Lung (tissue), 11 donors: ENCODE measurements at regions not wholly inside any gene's neighbourhood (a gene's known extent, or its start where the extent isn't known, plus 50 kb on each side); places are given as distances from the start of the nearest gene placed in this dataset.

ENCODE experiments used
- ATAC-seq: fragments of 200-7000 bp; cut with Tn5 transposase; one replicate; pipeline ENCODE4 v1.9.1; 2020; ENCODE audit warnings: moderate number of reproducible peaks; ENCODE audit not compliant: insufficient read depth, low FRiP score
- DNase-seq, 3 donors: peaks; one replicate each; pipeline ENCODE4 v3.0.0-alpha.2; 2013 to 2017
- H3K27ac ChIP-seq, 2 donors: one replicate each; pipeline ENCODE4 v1.5.1; 2013; ENCODE audit warnings: mild to moderate bottlenecking in 2 of 2, moderate library complexity in 2 of 2, control low read depth in 1 of 2, inconsistent platforms in 1 of 2, low read depth in 1 of 2, low read length in 1 of 2
- H3K27me3 ChIP-seq, 3 donors: one replicate each; pipeline ENCODE4 v1.5.1; 2013; ENCODE audit warnings: low read length in 2 of 3; ENCODE audit not compliant: control insufficient read depth in 3 of 3, insufficient read depth in 3 of 3
- H3K36me3 ChIP-seq, 4 donors: one replicate each; pipeline ENCODE4 v1.5.1; 2013; ENCODE audit warnings: low read length in 4 of 4, mild to moderate bottlenecking in 1 of 4, moderate library complexity in 1 of 4; ENCODE audit not compliant: control insufficient read depth in 4 of 4, insufficient read depth in 4 of 4
- H3K4me1 ChIP-seq, 5 donors: one replicate each; pipeline ENCODE4 v1.5.1; 2013; ENCODE audit warnings: low read length in 5 of 5, mild to moderate bottlenecking in 2 of 5, moderate library complexity in 1 of 5; ENCODE audit not compliant: control insufficient read depth in 5 of 5, insufficient read depth in 5 of 5
- H3K4me3 ChIP-seq: one replicate; pipeline ENCODE4 v1.5.1; 2013; ENCODE audit warnings: mild to moderate bottlenecking, control low read depth, moderate library complexity
- H3K9ac ChIP-seq, 2 donors: one replicate each; pipeline ENCODE4 v1.5.1; 2013; ENCODE audit warnings: low read length in 2 of 2, control low read depth in 1 of 2; ENCODE audit not compliant: insufficient read depth in 1 of 2
- H3K9me3 ChIP-seq, 4 donors: one replicate each; pipeline ENCODE4 v1.5.1; 2013; ENCODE audit warnings: low read length in 3 of 4, mild to moderate bottlenecking in 1 of 4, moderate library complexity in 1 of 4; ENCODE audit not compliant: control insufficient read depth in 4 of 4, insufficient read depth in 3 of 4
- CTCF ChIP-seq: IDR thresholded peaks from 2 replicates; pipeline ENCODE4 v1.5.1; 2012; ENCODE audit warnings: mild to moderate bottlenecking; ENCODE audit errors: control extremely low read depth, extremely low read depth
- WGBS, 2 donors: extraction: QIAGEN DNeasy Blood & Tissue Kit; methylation state at CpG; one replicate each; pipeline ENCODE4 v1.1.7; 2013; 5-methylcytosine and 5-hydroxymethylcytosine counted together
- donor health status: control.
- donor health status: control.
- donor health status: Bipolar disorder and iron deficiency.
- donor health status: healthy.
- donor health status: DM: yes; HTN: yes; CAD: no.

GRCh38 chr17:64750891-64751677 is 89.0 kb upstream of the SMURF2 start:
- Histone ChIP-seq H3K27me3 (no peaks in the 10 kb centered on the region), H3K4me1 (no peaks in the 10 kb centered on the region), H3K36me3 (peaks cover 0 to 30% (median 7%) of the 10 kb centered on the region in 4 donors), H3K9me3 (peaks cover 0 to 2% (median 0%) of the 10 kb centered on the region in 4 donors), H3K27ac (no peak overlapping the region), H3K4me3 (no peak overlapping the region), H3K9ac (no peak overlapping the region)
- no peak for TF ChIP-seq CTCF
- 87 to 91% methylated on average over 14 of the region's 14 CpGs for WGBS, 2 donors
- ATAC-seq: no peak
- no peak for DNase-seq

DNA sequence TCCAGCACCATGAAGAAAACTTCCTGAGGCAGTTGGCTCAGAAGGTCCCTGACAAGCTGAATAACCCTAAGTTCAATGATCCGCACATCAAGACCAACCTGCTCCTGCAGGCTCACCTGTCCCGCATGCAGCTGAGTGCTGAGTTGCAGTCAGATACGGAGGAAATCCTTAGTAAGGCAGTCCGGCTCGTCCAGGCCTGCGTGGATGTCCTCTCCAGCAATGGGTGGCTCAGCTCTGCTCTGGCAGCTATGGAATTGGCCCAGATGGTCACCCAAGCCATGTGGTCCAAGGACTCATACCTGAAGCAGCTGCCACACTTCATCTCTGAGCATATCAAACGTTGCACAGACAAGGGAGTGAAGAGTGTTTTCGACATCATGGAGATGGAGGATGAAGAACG is 88.4 kb upstream of the SMURF2 start:
- 95 to 97% methylated on average over 9 of the region's 9 CpGs for WGBS, 2 donors
- ATAC-seq (no peak), DNase-seq (no peak)
- H3K27me3 ChIP-seq: no peaks in the 10 kb centered on the region
- H3K36me3 ChIP-seq: peaks cover 0 to 26% (median 7%) of the 10 kb centered on the region in 4 donors
- H3K27ac ChIP-seq: no peak overlapping the region
- H3K4me3 ChIP-seq: no peak overlapping the region
- TF ChIP-seq CTCF: no peak
- no peak overlapping the region for H3K9ac ChIP-seq
- H3K4me1 ChIP-seq: no peaks in the 10 kb centered on the region
- H3K9me3 ChIP-seq: peaks cover 0 to 2% (median 0%) of the 10 kb centered on the region in 4 donors

- Histone ChIP-seq H3K4me1 (no peaks in the 10 kb centered on the region), H3K36me3 (peaks cover 0 to 20% (median 7%) of the 10 kb centered on the region in 4 donors), H3K9ac (no peak overlapping the region), H3K27ac (no peak overlapping the region), H3K4me3 (no peak overlapping the region), H3K27me3 (no peaks in the 10 kb centered on the region), H3K9me3 (peaks cover 0 to 2% (median 0%) of the 10 kb centered on the region in 4 donors)
- no peak for DNase-seq
- WGBS, 2 donors: 94 to 97% methylated on average over 4 of the region's 4 CpGs
- no peak for TF ChIP-seq CTCF
- ATAC-seq: no peak
Measured at GRCh38 chr17:64749306-64749705, 87.2 kb upstream of the SMURF2 start.
